H7 (cell line): ENCODE measurements at regions not wholly inside any gene's neighbourhood (a gene's known extent, or its start where the extent isn't known, plus 50 kb on each side); places are given as distances from the start of the nearest gene placed in this dataset.
"Not testable (repeated sequence)": the region's sequence is repeated elsewhere in the genome, so short reads cannot be mapped to it uniquely, and the experiment has no call there.

Experiments used
- DNase-seq: peaks from one replicate; pipeline ENCODE4 v3.0.0; 2012
- H3K27me3 ChIP-seq: 2 replicates; pipeline ENCODE4 v1.6.0; 2011; ENCODE audit warnings: mild to moderate bottlenecking, low read length; ENCODE audit not compliant: control insufficient read depth, insufficient read depth
- H3K36me3 ChIP-seq: replicated peaks from 2 replicates; pipeline ENCODE4 v1.5.1; 2011; ENCODE audit warnings: low read length; ENCODE audit not compliant: control insufficient read depth, insufficient read depth
- H3K4me3 ChIP-seq: 2 replicates; pipeline ENCODE4 v1.5.1; 2011; ENCODE audit warnings: low read depth, mild to moderate bottlenecking, control low read depth, low read length, moderate library complexity; ENCODE audit not compliant: insufficient read depth

- DNase-seq, result no peak
- Histone ChIP-seq H3K36me3 (no peaks in the 10 kb centered on the region), H3K4me3 (no peak overlapping the region), H3K27me3 (no peaks in the 10 kb centered on the region)
Observed at GRCh38 chr22:23424031-23424430, 156.1 kb downstream of the IGLL1 start.

- DNase-seq, H3K27me3 ChIP-seq, H3K36me3 ChIP-seq, H3K4me3 ChIP-seq: not testable (repeated sequence)
Observed at GRCh38 chr22:23422281-23422680, 157.8 kb downstream of the IGLL1 start.

GRCh38 chr22:23421300-23421699 lies 158.8 kb downstream of the IGLL1 start:
- not testable (repeated sequence) for DNase-seq, H3K27me3 ChIP-seq, H3K36me3 ChIP-seq, H3K4me3 ChIP-seq

GRCh38 chr22:23419931-23420330 lies 160.2 kb downstream of the IGLL1 start:
- no peak for DNase-seq
- no peak overlapping the region for H3K4me3 ChIP-seq
- no peaks in the 10 kb centered on the region for H3K36me3 ChIP-seq
- H3K27me3 ChIP-seq, result no peaks in the 10 kb centered on the region

GRCh38 chr22:23419171-23419570 lies 160.9 kb downstream of the IGLL1 start:
- Histone ChIP-seq H3K27me3 (no peaks in the 10 kb centered on the region), H3K4me3 (no peak overlapping the region), H3K36me3 (no peaks in the 10 kb centered on the region)
- DNase-seq, result no peak

- H3K27me3 ChIP-seq, result no peaks in the 10 kb centered on the region
- no peak overlapping the region for H3K4me3 ChIP-seq
- H3K36me3 ChIP-seq, result no peaks in the 10 kb centered on the region
- DNase-seq, result no peak
Observed at GRCh38 chr22:23418159-23418788, 161.8 kb downstream of the IGLL1 start.

GRCh38 chr22:23417327-23417726 lies 162.8 kb downstream of the IGLL1 start:
- H3K36me3 ChIP-seq, H3K27me3 ChIP-seq, H3K4me3 ChIP-seq, DNase-seq: not testable (repeated sequence)

- H3K4me3 ChIP-seq, H3K27me3 ChIP-seq, H3K36me3 ChIP-seq, DNase-seq: not testable (repeated sequence)
Observed at GRCh38 chr22:23416169-23416690, 163.9 kb downstream of the IGLL1 start.

- DNase-seq, result no peak
- Histone ChIP-seq H3K36me3 (no peaks in the 10 kb centered on the region), H3K4me3 (no peak overlapping the region), H3K27me3 (no peaks in the 10 kb centered on the region)
Observed at GRCh38 chr22:23415490-23415851, 164.6 kb downstream of the IGLL1 start.

GRCh38 chr22:23414727-23415489 lies 165.2 kb downstream of the IGLL1 start:
- H3K27me3 ChIP-seq, result no peaks in the 10 kb centered on the region
- H3K4me3 ChIP-seq, result no peak overlapping the region
- H3K36me3 ChIP-seq, result no peaks in the 10 kb centered on the region
- DNase-seq, result no peak

- Histone ChIP-seq H3K27me3 (no peaks in the 10 kb centered on the region), H3K36me3 (no peaks in the 10 kb centered on the region), H3K4me3 (no peak overlapping the region)
- DNase-seq, result no peak
Observed at GRCh38 chr22:23411739-23412138, 168.4 kb downstream of the IGLL1 start.

GRCh38 chr22:23410411-23410810 lies 169.7 kb downstream of the IGLL1 start:
- H3K27me3 ChIP-seq, result no peaks in the 10 kb centered on the region

GRCh38 chr22:23409976-23410375 lies 170.1 kb downstream of the IGLL1 start:
- no peaks in the 10 kb centered on the region for H3K27me3 ChIP-seq

More at GRCh38 chr22:23410411-23410810, 169.7 kb downstream of the IGLL1 start:
- no peaks in the 10 kb centered on the region for H3K36me3 ChIP-seq
- H3K4me3 ChIP-seq, result no peak overlapping the region
- DNase-seq, result no peak

GRCh38 chr22:23408321-23408720 lies 171.8 kb downstream of the IGLL1 start:
- no peak overlapping the region for H3K4me3 ChIP-seq
- H3K27me3 ChIP-seq, result no peaks in the 10 kb centered on the region
- no peak for DNase-seq
- no peaks in the 10 kb centered on the region for H3K36me3 ChIP-seq

More at GRCh38 chr22:23409976-23410375, 170.1 kb downstream of the IGLL1 start:
- Histone ChIP-seq H3K4me3 (no peak overlapping the region), H3K36me3 (no peaks in the 10 kb centered on the region)
- no peak for DNase-seq

GRCh38 chr22:23405366-23405851 lies 174.7 kb downstream of the IGLL1 start:
- Histone ChIP-seq H3K36me3 (no peaks in the 10 kb centered on the region), H3K27me3 (no peaks in the 10 kb centered on the region), H3K4me3 (no peak overlapping the region)
- peak; percentile 54 for DNase-seq
